ENCODE measurements at regions not wholly inside any gene's neighbourhood (a gene's known extent, or its start where the extent isn't known, plus 50 kb on each side); places are given as distances from the start of the nearest gene placed in this dataset.
A peak's percentile ranks its signal among the peaks of the same experiment; 100 is the strongest.
"Not testable (repeated sequence)": the region's sequence is repeated elsewhere in the genome, so short reads cannot be mapped to it uniquely, and the experiment has no call there.

DNA sequence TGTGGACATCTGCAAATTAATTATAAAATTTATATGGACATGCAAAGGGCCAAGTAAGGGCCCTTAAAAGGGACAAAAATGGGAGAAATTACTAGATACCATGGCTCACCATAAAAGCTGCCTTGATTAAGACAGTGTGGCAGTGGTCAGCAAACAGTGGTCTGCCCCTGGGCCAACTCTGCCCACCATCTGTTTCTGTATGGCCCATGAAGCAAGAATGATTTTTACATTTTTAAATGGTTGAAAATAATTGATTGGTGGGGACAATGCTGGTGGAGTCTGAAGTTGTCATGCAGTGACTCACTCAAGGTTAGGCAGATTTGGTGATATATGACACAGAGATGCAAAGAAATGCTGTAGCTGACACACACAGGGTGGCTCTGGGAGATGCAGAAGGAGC lies 143.2 kb upstream of the PRDM7 start:
- not testable (repeated sequence) for H3K9me3 ChIP-seq, H3K27me3 ChIP-seq, H3K4me3 ChIP-seq, DNase-seq, H3K36me3 ChIP-seq

- not testable (repeated sequence) for H3K27me3 ChIP-seq, H3K4me3 ChIP-seq, H3K36me3 ChIP-seq, DNase-seq, H3K9me3 ChIP-seq
Measured at GRCh38 chr16:90175610-90176009, 98.5 kb upstream of the PRDM7 start.

DNA sequence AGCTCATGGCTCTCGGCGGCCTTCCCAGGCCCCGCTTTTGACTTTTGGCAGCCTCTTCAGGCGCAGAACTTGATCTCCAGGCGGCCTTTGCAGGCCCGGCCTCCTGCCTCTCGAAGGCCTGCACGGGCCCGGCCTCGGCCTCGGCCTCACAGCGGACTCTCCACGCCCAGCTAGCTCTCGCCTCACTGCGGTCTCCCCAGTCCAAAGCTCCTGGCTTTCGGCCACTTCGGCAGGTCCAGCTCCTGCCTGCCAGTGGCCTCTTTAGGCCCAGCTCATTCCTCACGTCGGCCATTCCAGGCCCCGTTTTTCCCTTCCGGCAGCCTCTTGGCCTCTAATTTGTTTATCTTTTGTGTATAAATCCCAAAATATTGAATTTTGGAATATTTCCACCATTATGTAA lies 94.5 kb upstream of the PRDM7 start:
- H3K27me3 ChIP-seq, H3K9me3 ChIP-seq, H3K4me3 ChIP-seq, DNase-seq, H3K36me3 ChIP-seq: not testable (repeated sequence)

- DNase-seq, H3K36me3 ChIP-seq, H3K9me3 ChIP-seq, H3K27me3 ChIP-seq, H3K4me3 ChIP-seq: not testable (repeated sequence)
Measured at GRCh38 chr16:90169127-90169655, 92.1 kb upstream of the PRDM7 start.

GRCh38 chr16:90168349-90169126 lies 91.4 kb upstream of the PRDM7 start:
- not testable (repeated sequence) for H3K36me3 ChIP-seq, H3K27me3 ChIP-seq, H3K4me3 ChIP-seq, H3K9me3 ChIP-seq
- DNase-seq, result peak; percentile 5

DNA sequence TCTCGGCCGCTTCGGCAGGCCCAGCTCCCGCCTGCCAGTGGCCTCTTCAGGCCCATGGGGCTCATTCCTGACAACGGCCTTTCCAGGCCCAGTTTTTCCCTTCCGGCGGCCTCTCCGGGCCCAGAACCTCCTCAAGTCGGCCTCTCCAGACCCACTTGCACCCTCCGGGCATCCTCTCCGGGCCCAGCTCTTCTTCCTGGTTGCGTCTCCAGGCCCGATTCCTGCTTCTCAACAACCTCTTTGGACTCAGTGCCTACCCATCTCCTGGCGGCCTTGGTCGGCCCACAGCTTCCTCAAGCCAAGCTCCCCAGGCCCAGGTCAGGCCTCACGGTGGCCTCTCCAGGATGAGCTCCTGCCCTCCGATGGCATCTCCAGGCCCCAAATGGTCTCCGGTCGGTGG lies 90.6 kb upstream of the PRDM7 start:
- not testable (repeated sequence) for H3K36me3 ChIP-seq, DNase-seq, H3K27me3 ChIP-seq, H3K4me3 ChIP-seq, H3K9me3 ChIP-seq

GRCh38 chr16:90166679-90167556 lies 89.8 kb upstream of the PRDM7 start:
- H3K27me3 ChIP-seq, H3K4me3 ChIP-seq, H3K9me3 ChIP-seq, H3K36me3 ChIP-seq, DNase-seq: not testable (repeated sequence)

DNA sequence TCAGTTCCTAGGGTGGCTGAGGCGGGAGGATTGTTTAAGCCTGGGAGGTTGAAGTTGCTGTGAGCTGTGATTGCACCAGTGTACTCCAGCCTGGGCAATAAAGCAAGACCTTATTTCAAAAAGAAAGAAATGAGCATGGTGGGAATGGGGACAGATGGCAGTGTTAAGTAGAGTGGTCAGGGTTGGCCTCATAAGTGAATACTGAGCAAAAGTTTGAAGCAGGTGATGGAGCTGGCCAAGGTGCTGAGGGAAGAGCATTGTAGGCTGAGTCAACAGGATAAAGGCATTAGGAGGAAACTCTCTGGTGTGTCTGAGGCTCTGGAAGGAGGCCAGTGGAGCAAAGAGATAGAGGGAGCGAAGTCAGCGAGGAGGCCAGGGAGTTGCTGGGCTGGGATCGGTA lies 73.9 kb upstream of the PRDM7 start:
- H3K4me3 ChIP-seq, H3K36me3 ChIP-seq, H3K27me3 ChIP-seq, DNase-seq, H3K9me3 ChIP-seq: not testable (repeated sequence)

All from MG63 (cell line).